ENCODE measurements at regions not wholly inside any gene's neighbourhood (a gene's known extent, or its start where the extent isn't known, plus 50 kb on each side); places are given as distances from the start of the nearest gene placed in this dataset.
"Not testable (repeated sequence)": the region's sequence is repeated elsewhere in the genome, so short reads cannot be mapped to it uniquely, and the experiment has no call there.

GRCh38 chr3:193047461-193047860 lies 129.8 kb upstream of the MB21D2 start:
- DNase-seq: not testable (repeated sequence)

- DNase-seq: no peak
Measured at GRCh38 chr3:193048127-193048526, 130.5 kb upstream of the MB21D2 start.

- DNase-seq: no peak
Measured at GRCh38 chr3:193049935-193050334, 132.3 kb upstream of the MB21D2 start.

- DNase-seq: no peak
Measured at GRCh38 chr3:193051314-193051713, 133.7 kb upstream of the MB21D2 start.

- no peak for DNase-seq
Measured at GRCh38 chr3:193052354-193053045, 134.8 kb upstream of the MB21D2 start.

- no peak for DNase-seq
Measured at GRCh38 chr3:193053046-193053435, 135.4 kb upstream of the MB21D2 start.

- DNase-seq: no peak
Measured at GRCh38 chr3:193055352-193055751, 137.7 kb upstream of the MB21D2 start.

- DNase-seq: no peak
Measured at GRCh38 chr3:193057616-193058015, 140.0 kb upstream of the MB21D2 start.

- DNase-seq: no peak
Measured at GRCh38 chr3:193060748-193061546, 143.3 kb upstream of the MB21D2 start.

GRCh38 chr3:193068365-193068764 lies 150.7 kb upstream of the MB21D2 start:
- no peak for DNase-seq

- DNase-seq: not testable (repeated sequence)
Measured at GRCh38 chr3:193069732-193070131, 152.1 kb upstream of the MB21D2 start.

- no peak for DNase-seq
Measured at GRCh38 chr3:193078996-193079753, 161.5 kb upstream of the MB21D2 start.

GRCh38 chr3:193080821-193081365 lies 160.1 kb upstream of the PLAAT1 start:
- no peak for DNase-seq

- DNase-seq: no peak
Measured at GRCh38 chr3:193085655-193086054, 155.4 kb upstream of the PLAAT1 start.

GRCh38 chr3:193086681-193087080 lies 154.3 kb upstream of the PLAAT1 start:
- no peak for DNase-seq

GRCh38 chr3:193087336-193087735 lies 153.7 kb upstream of the PLAAT1 start:
- no peak for DNase-seq

- DNase-seq: no peak
Measured at GRCh38 chr3:193095366-193095765, 145.7 kb upstream of the PLAAT1 start.

- DNase-seq: no peak
Measured at GRCh38 chr3:193096076-193096475, 144.9 kb upstream of the PLAAT1 start.

- no peak for DNase-seq
Measured at GRCh38 chr3:193114431-193115340, 126.3 kb upstream of the PLAAT1 start.

- DNase-seq: no peak
Measured at GRCh38 chr3:193116871-193117270, 124.2 kb upstream of the PLAAT1 start.

- DNase-seq: no peak
Measured at GRCh38 chr3:193118907-193119306, 122.1 kb upstream of the PLAAT1 start.

GRCh38 chr3:193119926-193120325 lies 121.1 kb upstream of the PLAAT1 start:
- no peak for DNase-seq
